Activated CD8-positive, alpha-beta memory T cell treated with anti-CD3 and anti-CD28 coated beads for 48 hours (primary cell): ENCODE measurements at regions not wholly inside any gene's neighbourhood (a gene's known extent, or its start where the extent isn't known, plus 50 kb on each side); places are given as distances from the start of the nearest gene placed in this dataset.

Experiments
- DNase-seq, 3 experiments: peaks; one replicate each; pipeline ENCODE4 v3.0.0-alpha.2; 2020; ENCODE audit warnings: low read depth in 2 of 3, low spot score in 2 of 3

DNA sequence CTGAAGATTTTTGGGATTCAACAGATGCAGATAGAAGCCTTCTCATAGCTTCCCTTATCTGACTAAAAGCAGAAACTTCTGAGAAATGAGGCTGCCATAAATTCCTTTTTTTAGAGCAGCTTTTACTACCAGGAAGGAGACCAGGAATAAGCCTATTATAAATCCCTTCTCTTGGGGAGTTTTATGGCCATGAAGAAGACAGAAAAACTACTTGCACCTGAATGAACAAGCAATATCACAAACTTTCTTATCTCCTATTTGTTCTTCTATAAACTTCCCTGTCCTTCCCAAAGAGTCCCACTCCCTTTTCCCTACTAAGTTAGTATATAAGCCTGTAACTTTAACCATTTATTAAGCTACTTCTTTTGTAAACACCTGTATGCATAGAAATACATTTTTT, 603.1 kb downstream of the NSUN3 start:
- no peak for DNase-seq

DNA sequence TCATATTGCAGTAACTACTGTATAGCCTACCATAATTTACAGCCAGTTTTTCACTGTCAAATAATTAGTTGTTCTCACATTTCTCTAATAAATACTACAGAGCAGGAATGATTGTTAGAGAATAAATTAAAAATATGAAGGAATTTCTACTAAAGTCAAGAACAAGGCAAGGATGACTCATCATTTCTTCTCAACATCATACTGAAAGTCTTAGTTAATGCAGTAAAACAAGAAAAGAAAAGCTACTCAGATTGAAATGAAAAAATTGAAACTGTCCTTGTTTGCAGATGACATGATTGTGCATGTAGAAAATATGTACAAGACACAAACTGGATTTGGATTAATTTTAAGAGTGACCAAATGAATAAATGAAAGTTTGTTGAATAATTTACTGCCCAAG, 608.2 kb downstream of the NSUN3 start:
- DNase-seq, result no peak

DNA sequence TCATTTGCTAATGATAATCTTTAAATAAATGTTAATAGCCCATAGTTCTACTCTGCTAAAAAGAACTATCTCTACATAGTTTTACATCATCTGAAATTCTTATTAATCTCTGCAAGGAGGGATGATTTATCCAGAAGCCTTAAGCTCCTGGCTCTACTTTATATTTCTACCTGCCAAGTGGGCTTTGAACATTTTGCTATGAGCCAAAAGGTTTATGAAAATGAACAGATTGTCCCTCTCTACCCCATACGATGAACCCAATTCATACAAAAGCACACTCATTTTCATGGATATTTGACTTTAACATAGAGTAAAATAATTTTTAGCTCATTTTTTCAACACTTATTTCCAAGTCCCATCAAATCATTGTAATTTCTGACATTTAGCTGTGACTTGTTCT, 611.0 kb downstream of the NSUN3 start:
- DNase-seq, result no peak

GRCh38 chr3:94686208-94686607, 623.3 kb downstream of the NSUN3 start:
- no peak for DNase-seq

GRCh38 chr3:94693997-94694640, 631.3 kb downstream of the NSUN3 start:
- DNase-seq, result no peak

GRCh38 chr3:94694894-94695293, 632.0 kb downstream of the NSUN3 start:
- DNase-seq, result no peak

DNA sequence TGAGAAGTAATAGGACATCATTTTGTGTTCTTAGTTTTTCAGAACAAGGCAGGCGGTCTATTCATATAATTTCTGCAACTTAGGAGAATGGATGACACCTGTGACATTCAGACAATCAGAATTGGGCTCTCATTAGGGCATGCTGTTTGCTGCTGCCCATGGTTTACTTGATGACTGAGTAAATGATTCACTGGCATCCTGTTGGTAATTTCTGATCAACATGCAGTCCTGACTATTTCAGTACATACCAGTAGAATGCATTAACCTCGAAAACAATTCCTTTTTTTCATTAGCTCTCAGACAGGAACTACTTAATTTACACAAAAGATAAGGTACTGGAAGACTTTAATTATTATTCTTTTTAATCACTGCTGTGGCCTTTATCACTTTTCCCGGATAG, 641.6 kb downstream of the NSUN3 start:
- no peak for DNase-seq

- no peak for DNase-seq
These were observed 646.5 kb downstream of the NSUN3 start for GRCh38 chr3:94709249-94709902.

DNA sequence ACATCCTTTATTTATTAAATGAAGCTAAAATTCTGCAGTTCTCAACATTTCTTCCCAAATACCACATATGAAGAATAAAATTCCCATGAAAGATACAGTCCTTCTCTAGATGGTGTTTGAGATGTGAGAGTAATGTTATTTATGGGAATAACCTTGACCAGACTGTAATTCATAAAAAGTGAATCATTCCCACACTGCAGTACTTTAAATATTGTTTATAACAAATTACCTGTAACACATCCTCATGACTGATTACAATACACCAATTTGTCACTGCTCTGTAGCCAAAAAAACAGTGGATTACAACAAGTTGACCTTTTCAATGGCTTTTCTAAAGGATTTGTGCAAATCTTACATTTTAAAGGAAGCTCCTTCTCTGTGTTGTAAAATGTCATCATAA, 651.3 kb downstream of the NSUN3 start:
- no peak for DNase-seq

DNA sequence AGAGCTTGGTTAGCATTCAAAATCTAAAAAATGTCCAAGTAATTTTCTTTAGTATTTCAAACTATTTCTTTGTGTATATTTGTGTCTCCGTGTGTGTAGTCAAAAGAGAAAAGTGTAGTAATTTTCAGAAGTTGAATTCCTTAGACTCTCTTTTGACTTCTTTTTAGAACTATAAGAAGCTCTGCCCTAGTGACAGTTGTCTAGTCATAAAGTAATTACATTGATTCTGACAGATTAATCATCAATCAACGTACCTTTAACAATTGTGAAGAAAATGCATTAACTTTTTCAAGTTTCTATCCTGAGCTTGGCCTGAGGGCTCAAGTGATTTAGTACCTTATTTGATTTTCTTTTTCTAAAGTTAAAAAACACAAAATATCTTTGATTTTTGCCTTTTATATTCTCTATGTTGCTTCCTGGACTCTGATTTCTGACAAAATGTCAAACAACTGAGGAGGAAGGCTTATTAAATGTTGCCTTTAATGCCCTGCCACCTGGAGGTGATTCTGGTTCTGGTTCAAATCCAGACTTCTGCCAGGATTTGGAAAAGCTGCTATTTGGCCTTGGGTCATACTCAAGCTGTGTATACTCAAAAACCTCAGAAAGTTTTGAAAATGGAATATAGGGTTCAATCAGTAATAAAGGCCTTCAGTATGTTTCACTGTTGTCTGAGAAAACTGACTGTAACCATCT, 653.6 kb downstream of the NSUN3 start:
- DNase-seq, result no peak

DNA sequence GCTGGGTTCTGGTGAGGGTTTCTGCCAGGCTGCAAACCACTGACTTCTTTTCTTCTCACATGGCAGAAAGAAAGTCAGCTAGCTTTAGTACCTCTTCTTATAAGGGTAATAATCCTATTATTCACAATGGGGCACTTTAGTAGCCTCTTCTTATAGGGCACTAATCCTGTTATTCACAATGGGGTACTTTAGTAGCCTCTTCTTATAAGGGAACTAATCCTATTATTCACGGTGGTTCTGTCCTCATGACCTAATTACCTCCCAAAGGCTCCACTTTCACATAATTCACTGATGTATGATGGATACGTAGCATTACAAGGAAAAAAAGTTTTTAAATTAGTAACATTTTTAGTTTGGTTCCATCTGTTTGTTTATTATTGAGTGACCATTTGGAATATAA, 671.3 kb downstream of the NSUN3 start:
- DNase-seq, result no peak

DNA sequence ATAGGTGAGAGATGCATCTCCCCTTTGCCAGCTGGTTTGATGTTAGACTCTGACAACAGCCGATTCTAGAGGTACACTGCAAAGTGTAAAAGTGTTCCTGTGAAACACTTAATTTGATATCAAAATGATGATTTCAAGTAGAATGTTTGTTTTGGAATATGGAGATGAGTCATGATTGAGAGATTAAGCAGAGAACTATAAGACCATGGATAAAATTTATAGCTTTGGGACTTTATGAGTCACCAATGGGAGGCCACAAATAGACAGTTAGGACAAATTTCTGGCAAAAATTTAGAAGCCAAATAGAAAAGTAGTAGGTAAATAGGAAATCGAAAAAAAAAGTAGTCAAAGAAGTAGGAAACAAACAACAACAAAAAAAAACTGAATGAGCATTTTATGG, 672.5 kb downstream of the NSUN3 start:
- no peak for DNase-seq

DNA sequence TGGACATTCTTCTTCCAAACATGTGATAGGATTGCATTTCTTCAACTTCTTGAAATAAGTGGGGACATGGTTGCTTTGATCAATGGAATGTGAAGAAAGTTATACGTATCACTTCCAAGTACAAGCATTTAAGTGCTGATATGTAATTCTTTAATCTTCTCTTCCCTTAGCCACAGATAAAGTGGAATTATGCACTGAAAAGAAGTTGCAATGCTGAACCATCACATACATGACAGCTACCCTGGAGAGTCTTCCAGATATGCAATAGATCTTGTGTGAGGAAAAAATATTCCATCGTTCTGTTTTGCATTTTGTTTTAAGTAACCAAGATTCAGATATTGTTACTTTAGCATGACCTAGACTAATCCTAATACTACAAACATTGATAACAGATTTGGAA, 674.3 kb downstream of the NSUN3 start:
- DNase-seq, result no peak

DNA sequence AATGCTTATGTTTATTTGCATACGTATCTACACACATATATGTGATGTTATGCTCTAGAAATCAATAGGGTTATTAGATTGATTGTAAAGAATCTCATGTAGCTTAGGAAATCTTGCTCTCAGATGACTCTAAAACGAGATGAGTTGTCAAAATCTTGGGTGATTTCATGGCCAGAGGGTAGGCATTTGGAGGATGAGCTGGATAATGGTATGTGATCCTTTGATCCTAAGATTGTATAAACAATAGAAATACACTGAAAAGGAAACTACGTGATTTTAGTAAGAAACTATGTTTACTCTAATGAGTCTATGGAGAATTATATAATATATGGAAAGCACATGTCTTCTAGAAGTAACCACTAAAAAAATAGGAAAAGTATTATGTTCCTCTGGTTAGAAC, 676.6 kb downstream of the NSUN3 start:
- no peak for DNase-seq

DNA sequence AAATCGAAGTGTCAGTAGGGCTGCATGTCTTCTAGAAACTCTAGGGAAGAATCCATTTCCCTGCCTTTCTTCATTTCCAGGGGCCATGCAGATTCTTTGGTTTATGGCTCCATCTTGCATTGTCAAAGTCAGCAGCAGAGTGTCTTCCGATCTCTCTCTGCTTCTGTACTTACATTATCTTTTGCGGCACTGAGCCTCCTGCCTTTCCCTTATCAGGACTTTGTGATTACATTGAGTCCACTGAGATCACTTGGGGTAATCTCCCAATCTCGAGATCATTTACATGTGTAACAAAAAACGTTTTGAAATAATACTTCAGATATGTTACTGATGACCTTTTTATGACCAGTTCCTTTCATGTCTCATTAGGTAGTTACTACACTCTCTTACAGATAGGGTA, 695.9 kb downstream of the NSUN3 start:
- no peak for DNase-seq

DNA sequence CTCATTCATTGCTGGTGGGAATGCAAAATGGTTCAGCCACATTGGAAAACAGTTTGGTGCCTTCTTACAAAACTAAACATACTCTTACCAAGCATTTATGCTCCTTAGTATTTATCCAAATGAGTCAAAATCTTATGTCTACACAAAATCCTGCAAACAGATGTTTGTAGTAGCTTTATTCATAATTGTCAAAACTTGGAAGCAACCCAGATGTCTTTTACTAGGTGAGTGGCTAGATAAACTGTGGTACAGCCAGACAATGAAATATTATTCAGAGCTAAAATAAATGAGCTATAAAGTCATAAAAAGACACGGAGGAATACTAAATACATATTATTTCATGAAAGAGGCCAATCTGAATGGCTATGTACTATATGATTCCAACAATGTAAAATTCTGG, 709.5 kb downstream of the NSUN3 start:
- no peak for DNase-seq

GRCh38 chr3:94775746-94776145, 712.9 kb downstream of the NSUN3 start:
- no peak for DNase-seq

DNA sequence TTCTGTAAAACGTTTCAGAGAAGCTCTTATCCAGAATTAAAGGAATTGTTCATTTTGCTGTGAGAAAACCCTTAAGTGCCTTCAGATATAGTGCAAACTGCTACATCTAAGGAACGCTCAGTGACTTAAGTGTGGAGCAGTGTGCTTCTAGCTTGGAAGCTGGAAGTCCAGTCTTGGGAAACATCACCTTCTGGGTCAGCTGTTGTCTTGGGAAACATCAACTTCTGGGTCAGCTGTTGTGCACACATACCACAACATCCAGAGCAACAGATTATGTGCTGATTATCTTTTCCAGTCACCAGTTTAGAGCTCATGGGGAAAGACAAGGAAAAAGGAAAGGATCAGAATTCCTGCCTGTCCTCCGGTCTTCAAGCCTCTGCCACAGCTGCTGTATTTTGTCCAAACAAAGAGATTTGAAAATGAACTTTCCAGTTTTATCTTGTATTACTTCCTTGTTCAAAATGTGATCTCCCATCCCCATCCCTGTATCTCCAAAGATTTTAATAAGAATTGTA, 713.6 kb downstream of the NSUN3 start:
- no peak for DNase-seq

DNA sequence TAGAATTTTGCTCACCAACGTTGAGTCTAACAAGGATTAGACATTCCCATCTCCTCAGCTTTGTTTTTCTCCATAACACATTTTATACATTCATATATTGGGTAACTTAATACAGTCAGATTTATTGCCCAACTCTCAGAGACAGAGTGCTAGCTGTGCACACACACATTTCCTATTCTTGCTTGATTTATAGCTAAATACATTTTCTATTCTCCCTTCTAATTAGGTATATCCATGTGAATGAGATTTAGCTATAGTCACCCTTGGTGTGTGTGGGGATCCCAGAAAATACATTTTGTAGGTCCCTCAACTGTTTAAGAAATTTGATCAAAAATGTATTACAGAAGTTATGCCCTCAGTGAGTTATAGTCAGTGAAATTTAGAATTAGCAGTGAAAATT, 715.4 kb downstream of the NSUN3 start:
- no peak for DNase-seq

DNA sequence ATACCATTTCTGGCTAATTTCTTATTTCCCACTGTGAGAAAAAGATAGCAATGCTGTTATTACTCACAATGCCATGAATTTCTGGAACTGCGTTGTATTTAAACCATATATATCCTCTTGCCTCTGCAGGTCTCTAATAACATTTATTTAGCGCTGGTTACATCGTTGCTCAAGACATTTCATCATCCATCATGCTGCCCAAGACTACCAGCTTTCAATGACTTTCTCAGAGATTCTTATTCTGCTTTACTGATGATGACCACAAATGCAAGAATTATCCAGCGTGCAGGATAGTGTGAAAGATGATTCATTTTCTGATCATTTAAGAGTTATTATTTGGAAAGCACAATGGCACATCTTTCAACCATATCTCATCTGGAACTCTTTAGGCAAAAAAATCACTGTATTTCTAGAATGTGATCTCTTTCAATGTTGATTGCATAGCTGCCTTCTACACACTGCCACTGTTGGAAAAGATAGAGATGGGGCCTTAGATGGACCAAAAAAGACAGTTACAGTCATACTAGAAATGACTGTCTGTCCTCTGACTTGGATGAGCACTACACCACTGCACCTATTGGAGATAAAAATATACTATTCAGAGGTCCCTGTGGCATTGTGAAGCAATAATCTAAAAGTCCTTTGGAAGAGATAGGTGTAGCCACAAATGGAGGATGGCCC, 716.1 kb downstream of the NSUN3 start:
- no peak for DNase-seq

GRCh38 chr3:94779699-94780098, 716.8 kb downstream of the NSUN3 start:
- DNase-seq, result no peak

- no peak for DNase-seq
These were observed 721.4 kb downstream of the NSUN3 start for GRCh38 chr3:94784274-94784673.
